Activated naive CD8-positive, alpha-beta T cell treated with anti-CD3 and anti-CD28 coated beads, Interleukin-2, amount 50 U/mL, for 16 hours (primary cell): ENCODE measurements at regions not wholly inside any gene's neighbourhood (a gene's known extent, or its start where the extent isn't known, plus 50 kb on each side); places are given as distances from the start of the nearest gene placed in this dataset.

Experiments used
- DNase-seq: peaks from one replicate; pipeline ENCODE4 v3.0.0-alpha.2; 2020; ENCODE audit warnings: low read depth, low spot score

DNA sequence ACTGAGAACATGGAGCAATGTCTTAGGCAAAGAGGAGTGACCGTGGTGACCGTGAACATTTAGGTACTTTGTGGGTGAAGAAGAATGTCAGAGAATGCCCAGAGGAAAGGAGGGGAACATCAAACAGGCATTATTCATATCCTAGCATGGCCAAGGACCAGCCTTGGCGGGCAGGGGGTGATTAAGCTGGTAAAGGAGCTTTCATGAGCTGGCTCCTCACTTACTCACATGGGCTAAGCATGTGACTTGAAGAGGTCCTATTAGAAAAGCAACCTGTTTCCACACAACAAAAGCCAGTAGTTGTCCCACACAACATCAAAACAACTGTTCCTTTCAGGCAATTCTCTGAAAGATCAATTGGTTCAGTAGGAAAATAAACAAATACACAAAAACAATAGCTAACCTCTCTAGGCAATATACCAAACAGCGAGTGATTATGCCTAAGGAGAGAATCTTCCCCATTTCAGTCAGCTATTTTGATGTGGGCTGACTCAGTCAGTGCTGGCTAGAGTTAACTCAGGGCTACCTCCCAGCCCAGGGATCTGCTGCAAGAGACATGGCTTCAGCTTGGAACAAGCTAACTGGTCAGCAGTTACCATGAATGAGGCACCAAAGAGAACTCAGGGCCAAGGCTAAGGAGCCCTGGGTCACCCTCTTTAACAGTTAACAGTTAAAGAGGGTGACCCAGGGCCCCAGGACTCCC is 283.5 kb downstream of the ARHGAP12 start:
- DNase-seq, result no peak

DNA sequence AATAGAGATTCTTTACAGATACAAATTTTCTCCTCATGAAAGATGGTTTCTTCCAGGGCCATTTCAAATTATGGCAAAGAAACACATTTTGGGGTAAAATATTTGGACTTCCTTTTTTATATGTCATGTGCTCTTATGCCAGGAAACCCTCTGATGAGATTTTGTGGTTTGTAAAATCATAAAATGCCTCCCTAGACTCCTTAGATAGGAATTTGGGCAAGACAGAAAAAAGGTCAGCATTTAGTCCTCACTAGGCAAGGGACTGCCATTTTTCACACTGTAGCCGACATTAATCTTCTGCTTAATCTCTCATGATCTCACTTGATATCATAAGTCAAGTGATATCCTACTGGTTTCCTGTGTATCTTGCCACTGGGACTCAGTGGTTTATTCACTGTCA is 286.4 kb downstream of the ARHGAP12 start:
- no peak for DNase-seq

GRCh38 chr10:31635415-31636065 is 293.1 kb downstream of the ARHGAP12 start:
- DNase-seq, result no peak

DNA sequence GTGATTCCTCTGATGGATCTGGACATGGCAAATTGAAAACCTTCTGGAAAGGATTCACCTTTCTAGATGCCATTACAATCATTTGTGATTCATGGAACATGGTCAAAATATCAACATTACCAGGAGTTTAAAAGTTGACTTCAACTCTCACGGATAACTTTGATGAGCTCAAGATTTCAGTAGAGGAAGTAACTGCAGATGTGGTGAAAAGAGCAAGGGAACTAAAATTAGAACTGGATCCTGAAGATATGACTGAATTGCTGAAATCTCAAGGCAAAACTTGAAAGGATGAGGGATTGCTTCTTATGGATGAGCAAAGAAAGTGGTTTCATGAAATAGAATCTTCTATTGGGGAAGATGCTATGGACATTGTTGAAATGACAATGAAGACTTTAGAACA is 293.6 kb downstream of the ARHGAP12 start:
- DNase-seq, result no peak

GRCh38 chr10:31630861-31631567 is 297.6 kb downstream of the ARHGAP12 start:
- no peak for DNase-seq

GRCh38 chr10:31625566-31625965 is 303.1 kb downstream of the ARHGAP12 start:
- no peak for DNase-seq

- DNase-seq, result no peak
Observed at GRCh38 chr10:31624611-31625010, 304.0 kb downstream of the ARHGAP12 start.

GRCh38 chr10:31623947-31624346 is 304.7 kb downstream of the ARHGAP12 start:
- no peak for DNase-seq

DNA sequence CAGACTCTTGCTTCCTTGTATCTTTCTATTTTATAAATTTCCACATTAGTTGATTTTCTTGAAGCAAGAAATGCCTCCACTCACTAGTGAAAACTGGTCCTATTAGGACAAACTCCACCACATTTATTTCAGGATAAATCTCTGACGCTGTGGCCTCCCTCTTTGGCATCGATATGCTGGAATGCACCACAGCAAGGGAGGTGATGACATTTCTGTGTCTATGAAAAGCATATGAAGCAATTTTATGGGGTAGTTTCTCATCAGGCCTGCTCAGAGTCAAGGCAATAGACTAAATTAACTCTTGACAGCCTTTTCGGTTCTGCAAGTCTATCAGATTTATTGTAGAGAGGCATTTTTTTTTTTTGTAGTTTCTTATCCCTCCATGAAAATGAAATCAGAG is 304.4 kb downstream of the ZEB1 start:
- no peak for DNase-seq

DNA sequence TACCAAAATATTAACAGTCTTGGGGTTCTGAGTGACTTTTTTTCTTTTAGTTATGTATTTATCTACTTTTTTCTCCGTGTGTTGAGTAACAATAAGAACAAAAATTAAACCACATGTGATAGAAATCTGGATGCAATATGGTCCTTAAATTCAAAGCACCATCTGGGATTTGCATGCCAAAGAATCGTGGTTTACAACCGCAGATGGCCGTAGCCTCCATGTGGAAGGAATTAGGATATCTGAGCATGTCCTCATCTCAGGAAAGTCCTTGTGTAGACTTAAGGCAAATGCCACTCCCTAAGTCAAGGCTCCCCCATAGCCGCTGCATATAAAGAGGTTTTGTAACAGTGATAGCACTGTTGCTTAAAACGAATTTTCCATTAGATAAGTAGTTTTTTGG is 304.0 kb downstream of the ZEB1 start:
- no peak for DNase-seq

DNA sequence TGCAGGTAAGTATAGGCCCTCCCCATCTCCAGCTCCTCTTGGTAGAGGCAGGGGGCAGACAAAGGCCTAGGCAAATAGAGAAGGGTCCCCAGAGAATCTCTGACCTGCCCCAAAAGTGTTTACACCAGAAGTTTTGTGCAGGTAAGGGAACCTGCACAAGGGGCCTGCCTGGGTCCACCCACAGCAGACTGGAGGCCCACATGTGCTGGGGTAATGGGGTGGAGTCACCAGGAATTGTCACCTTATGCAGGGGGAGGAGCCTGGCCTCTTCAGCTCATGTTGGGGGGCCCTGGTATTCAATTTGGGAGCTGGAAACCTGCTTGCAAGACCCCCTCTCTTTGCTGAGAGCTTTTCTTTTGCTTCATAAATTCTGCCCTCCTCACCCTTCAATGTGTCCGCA is 302.7 kb downstream of the ZEB1 start:
- DNase-seq, result no peak

DNA sequence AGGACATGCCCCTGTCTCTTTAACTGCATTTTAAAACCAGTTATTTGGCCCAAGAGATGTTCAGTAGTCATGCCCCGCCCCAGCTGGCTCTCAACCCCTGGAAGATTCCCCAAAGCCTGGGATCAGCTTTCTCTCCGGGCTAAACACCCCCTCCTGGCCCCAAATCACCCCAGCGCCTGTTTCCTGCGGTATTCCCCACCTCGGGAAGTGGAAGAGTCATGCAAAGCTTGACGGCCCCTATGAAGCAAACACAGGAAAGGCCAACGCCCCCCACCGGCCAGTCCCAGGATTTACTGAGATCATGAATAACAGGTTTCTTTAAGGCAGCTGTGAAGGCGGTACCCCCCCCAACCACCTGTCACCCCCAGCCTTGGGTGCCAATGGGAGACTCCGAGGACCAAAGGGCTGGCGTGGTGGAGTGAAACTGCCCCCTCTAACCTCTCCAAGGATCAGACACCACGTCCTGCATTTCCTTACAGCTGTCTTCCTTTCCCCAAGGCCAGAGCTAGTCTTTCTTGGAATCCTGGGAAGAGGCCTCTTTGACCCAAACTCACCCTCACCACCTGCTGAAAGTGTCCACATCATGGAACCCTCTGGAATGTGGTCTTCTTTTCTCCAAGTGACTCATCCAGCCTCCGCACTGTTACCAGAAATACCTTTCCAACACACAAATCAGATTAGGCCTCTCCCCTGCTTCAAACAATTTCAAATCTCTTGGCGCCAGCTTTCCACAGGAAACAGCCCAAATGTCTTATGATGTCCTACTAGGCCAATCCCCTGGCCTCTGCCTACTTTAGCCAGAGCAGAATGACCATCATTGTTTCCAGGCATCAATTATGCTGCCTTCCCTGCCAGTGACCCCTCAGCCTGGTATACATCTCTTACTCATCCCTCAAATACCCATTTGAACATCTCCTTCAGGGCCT is 301.5 kb downstream of the ZEB1 start:
- DNase-seq, result no peak

DNA sequence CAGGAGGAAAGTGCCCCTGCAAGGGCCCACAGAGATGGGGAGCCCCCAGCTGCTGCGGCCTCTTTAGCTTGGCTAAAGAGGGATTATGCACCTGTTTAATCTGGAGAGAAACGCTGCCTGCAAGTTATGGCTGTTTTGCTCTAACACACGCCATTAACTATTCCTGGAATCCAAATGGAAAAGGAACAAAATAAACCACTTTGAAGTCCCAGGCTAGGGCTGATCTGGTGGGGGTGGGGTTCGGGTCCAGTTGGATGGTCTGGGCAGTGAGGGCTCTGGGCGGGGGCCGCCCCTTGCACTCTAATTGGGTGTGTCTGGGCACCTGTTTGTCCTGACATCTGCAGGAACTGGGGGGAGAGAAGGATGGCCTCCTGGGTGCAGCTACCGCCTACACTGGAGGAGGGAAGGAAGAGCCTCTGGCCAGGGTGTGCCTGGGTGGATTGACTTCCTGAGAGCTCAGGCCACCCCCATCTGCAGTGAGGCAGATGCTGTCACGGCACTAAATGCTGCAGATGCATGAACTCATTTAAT is 300.6 kb downstream of the ZEB1 start:
- no peak for DNase-seq

GRCh38 chr10:31618541-31619291 is 299.7 kb downstream of the ZEB1 start:
- DNase-seq, result no peak

GRCh38 chr10:31617757-31618156 is 298.7 kb downstream of the ZEB1 start:
- DNase-seq, result no peak

GRCh38 chr10:31617133-31617532 is 298.1 kb downstream of the ZEB1 start:
- no peak for DNase-seq

DNA sequence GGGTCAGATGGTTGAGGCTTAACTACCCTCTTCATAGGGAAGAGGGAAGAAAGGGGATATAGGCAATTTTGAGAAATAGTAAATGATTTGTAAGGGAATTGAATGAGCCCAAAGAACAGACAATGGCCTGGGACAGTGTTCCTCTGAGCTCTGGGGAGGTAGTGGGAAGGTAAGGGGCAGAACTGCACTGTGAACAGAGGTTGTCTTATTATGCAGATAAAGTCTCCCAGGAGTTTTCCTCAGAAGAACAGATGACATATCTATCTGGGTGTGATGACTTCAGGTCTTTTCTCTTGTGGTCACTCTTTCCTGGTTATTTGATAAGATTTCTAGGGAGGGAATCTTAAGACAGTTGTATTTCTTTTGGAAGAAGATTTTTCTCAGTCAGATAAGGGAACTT is 296.1 kb downstream of the ZEB1 start:
- no peak for DNase-seq

DNA sequence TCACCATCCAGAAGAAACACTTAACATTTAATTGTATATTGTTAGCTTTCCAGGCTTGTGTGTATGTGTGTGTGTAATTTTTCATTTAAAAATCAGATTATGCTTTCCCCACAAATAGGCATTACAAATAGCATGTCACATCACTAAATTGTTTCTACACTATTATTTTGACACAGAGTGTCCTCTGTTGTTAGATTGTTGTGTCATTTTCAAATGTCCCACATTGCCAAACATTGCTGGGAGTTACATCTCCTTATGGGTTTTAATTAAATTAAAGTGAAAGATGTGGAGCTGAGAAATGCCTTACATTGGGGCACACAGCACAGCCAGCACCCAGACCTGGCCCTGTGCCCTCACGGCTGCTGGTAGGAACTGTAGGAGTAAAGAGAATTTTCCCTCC is 295.6 kb downstream of the ZEB1 start:
- DNase-seq, result no peak

DNA sequence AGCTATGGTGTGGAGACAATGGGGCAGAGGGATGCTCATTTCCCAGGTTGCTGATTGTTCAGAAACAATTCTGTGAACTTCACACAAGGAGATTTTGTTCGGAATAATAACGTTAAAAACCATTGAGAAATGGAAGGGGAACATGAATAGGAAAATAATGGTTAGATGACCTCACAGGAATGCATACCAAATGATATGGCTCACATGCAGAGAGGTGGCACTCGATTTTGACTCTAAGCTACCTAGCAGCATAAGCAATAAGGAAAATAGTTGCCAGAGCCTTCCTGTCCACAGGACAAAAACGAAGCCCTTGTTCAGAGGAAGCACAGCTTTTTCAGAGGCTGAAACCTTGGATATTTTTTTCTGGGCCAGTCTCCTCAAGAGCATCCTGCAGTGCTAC is 293.1 kb downstream of the ZEB1 start:
- no peak for DNase-seq

GRCh38 chr10:31611161-31611560 is 292.1 kb downstream of the ZEB1 start:
- no peak for DNase-seq

DNA sequence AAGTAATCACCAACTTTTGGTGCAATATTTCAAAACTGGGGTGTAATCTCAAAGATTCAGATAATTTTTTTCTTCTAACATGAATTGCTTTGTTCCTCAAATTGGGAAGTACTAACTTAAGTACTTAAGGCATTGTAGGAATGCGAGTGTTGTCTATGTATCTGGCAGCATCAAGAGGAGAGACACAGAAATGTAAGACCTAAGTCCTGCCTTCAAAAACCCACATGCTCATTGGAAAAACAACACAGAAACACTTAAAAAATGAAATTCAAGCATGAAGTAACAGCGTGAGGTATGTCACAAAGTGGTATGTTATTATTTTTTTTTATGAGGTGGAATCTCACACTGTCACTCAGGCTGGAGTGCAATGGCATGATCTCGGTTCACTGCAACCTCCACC is 288.5 kb downstream of the ZEB1 start:
- no peak for DNase-seq
